ENCODE measurements at regions not wholly inside any gene's neighbourhood (a gene's known extent, or its start where the extent isn't known, plus 50 kb on each side); places are given as distances from the start of the nearest gene placed in this dataset.

DNA sequence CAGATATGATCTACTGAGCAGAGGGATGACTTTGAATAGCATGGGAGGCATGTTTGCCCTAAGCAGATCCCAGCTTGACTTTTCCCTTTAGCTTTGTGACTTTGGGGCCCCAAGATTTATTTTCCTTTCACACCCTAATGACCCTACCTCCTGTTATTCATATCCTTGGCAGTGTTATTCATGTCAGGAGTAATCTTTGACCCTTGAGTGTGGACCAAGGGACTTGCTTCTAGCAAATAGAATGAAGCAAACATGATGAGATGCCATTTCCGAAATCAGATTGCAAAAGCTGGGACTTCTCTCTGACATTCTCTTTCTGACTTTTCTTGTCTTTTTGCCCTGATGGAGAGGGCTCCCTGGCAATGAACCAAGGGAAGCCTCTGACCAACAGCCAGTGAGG, 415.4 kb upstream of the PROK2 start:
- Histone ChIP-seq H3K36me3 (ENCODE audit: control insufficient read depth, insufficient read depth, low read length) (no peaks in the 10 kb centered on the region), H3K4me1 (ENCODE audit: control insufficient read depth, insufficient read depth, low read length) (no peaks in the 10 kb centered on the region; the same call in 1 of the 2 replicates), H3K4me3 (ENCODE audit: low read length) (no peak overlapping the region), H3K27ac (ENCODE audit: low read length) (no peak overlapping the region), H3K27me3 (ENCODE audit: control insufficient read depth, insufficient read depth, low read length) (no peaks in the 10 kb centered on the region), H3K9me3 (ENCODE audit: control insufficient read depth, insufficient read depth, low read length) (no peaks in the 10 kb centered on the region)
- DNase-seq (ENCODE audit: low read depth, low spot score), result no peak
- WGBS (ENCODE audit: insufficient coverage, insufficient read length), result no CpG with 5 or more reads among the region's 1 CpG

DNA sequence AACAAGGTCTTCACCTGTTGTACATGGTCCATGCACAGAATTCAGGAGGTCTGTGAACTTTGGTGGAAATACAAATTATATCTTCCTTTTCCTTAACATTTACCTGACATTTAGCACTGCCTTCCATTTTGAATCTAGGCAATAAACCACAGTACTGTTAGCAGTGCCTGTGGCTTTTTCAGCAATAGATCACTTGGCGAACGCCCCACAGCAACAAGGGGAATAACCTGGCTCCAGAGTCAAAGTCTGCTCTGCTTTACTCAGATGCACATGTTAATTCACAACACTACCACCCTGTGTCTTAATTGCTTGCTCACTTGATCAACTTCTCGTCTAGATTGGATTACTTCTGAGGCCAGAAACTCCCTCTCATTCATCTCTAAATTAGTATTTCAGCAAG, 414.6 kb upstream of the PROK2 start:
- DNase-seq (ENCODE audit: low read depth, low spot score), result no peak
- no CpG with 5 or more reads among the region's 3 CpGs for WGBS (ENCODE audit: insufficient coverage, insufficient read length)
- no peaks in the 10 kb centered on the region for H3K27me3 ChIP-seq (ENCODE audit: control insufficient read depth, insufficient read depth, low read length)
- H3K4me1 ChIP-seq (ENCODE audit: control insufficient read depth, insufficient read depth, low read length), result no peaks in the 10 kb centered on the region; the same call in 1 of the 2 replicates
- no peaks in the 10 kb centered on the region for H3K36me3 ChIP-seq (ENCODE audit: control insufficient read depth, insufficient read depth, low read length)
- H3K27ac ChIP-seq (ENCODE audit: low read length), result no peak overlapping the region
- H3K9me3 ChIP-seq (ENCODE audit: control insufficient read depth, insufficient read depth, low read length), result no peaks in the 10 kb centered on the region
- no peak overlapping the region for H3K4me3 ChIP-seq (ENCODE audit: low read length)

DNA sequence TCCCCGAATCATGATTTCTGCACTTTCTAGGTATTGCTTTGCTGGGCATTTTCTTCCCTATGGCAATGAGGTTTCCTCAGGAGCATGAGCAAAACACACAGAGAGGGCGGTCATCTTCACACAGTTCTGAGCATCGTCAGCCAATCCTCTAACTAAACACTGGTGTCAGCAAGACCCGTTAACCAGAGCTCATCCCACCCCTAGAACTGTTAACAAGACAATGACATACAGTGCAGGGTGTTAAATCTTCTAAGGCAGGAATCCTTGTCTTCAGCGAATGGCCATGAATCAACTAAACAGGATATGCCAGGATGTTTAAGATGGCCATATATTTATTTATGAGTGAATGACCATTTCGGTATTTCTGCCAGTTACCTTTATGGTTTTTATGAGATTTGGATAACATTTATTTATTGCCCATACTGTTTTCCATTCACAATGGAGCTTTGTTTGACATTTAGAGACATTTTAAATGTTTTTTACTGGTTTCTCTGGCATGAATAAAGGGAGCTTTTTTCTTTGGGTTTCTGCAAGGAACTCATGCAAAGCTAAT, 411.5 kb upstream of the PROK2 start:
- no peak overlapping the region for H3K4me3 ChIP-seq (ENCODE audit: low read length)
- no peaks in the 10 kb centered on the region for H3K9me3 ChIP-seq (ENCODE audit: control insufficient read depth, insufficient read depth, low read length)
- no CpG with 5 or more reads among the region's 6 CpGs for WGBS (ENCODE audit: insufficient coverage, insufficient read length)
- H3K27me3 ChIP-seq (ENCODE audit: control insufficient read depth, insufficient read depth, low read length), result no peaks in the 10 kb centered on the region
- DNase-seq (ENCODE audit: low read depth, low spot score), result no peak
- no peaks in the 10 kb centered on the region for H3K4me1 ChIP-seq (ENCODE audit: control insufficient read depth, insufficient read depth, low read length)
- no peaks in the 10 kb centered on the region for H3K36me3 ChIP-seq (ENCODE audit: control insufficient read depth, insufficient read depth, low read length)
- H3K27ac ChIP-seq (ENCODE audit: low read length), result no peak overlapping the region

DNA sequence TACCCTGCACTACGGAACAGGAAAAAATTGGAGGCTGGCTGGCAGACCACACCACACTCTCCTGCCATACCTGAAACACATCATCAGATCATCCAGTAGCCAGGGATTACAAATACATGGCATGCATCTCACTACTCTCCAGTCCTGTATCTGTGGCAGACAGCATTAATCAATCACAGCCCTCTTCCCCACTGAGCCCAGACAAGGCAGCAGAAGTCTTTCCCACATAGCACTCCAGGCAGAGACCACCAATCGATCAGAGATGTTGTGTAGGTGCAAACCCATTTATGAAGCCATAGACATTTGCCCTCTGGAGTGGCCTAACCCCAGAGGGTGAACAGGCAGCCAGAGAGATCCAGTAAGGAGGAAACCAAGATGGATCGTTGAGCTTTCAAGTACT, 410.9 kb upstream of the PROK2 start:
- no peaks in the 10 kb centered on the region for H3K4me1 ChIP-seq (ENCODE audit: control insufficient read depth, insufficient read depth, low read length)
- no peaks in the 10 kb centered on the region for H3K27me3 ChIP-seq (ENCODE audit: control insufficient read depth, insufficient read depth, low read length)
- no CpG with 5 or more reads among the region's 3 CpGs for WGBS (ENCODE audit: insufficient coverage, insufficient read length)
- H3K36me3 ChIP-seq (ENCODE audit: control insufficient read depth, insufficient read depth, low read length), result no peaks in the 10 kb centered on the region
- H3K27ac ChIP-seq (ENCODE audit: low read length), result no peak overlapping the region
- H3K4me3 ChIP-seq (ENCODE audit: low read length), result no peak overlapping the region
- DNase-seq (ENCODE audit: low read depth, low spot score), result no peak
- no peaks in the 10 kb centered on the region for H3K9me3 ChIP-seq (ENCODE audit: control insufficient read depth, insufficient read depth, low read length)

DNA sequence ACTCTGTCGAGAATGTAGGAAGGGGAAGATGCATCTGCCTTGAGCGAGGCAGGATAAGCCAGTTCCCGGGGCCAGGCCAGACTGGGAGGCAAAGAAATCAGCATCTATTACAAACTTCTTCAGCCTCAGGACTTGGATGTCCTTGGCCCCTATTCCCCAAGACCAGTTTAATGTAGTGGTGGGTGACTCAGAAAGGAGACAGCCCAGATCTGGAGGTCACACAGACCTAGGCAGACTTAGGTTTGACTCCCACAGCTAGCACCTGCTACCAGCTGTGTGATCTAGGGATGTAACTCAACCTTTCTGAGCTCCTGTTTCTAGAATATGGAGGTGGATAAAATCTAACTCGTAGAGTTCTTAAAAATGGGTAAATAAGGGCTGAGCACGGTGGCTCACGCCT, 409.5 kb upstream of the PROK2 start:
- no peak for DNase-seq (ENCODE audit: low read depth, low spot score)
- H3K27ac ChIP-seq (ENCODE audit: low read length), result no peak overlapping the region
- no peaks in the 10 kb centered on the region for H3K27me3 ChIP-seq (ENCODE audit: control insufficient read depth, insufficient read depth, low read length)
- H3K9me3 ChIP-seq (ENCODE audit: control insufficient read depth, insufficient read depth, low read length), result no peaks in the 10 kb centered on the region
- H3K4me3 ChIP-seq (ENCODE audit: low read length), result no peak overlapping the region
- H3K36me3 ChIP-seq (ENCODE audit: control insufficient read depth, insufficient read depth, low read length), result no peaks in the 10 kb centered on the region
- WGBS (ENCODE audit: insufficient coverage, insufficient read length), result no CpG with 5 or more reads among the region's 6 CpGs
- no peaks in the 10 kb centered on the region for H3K4me1 ChIP-seq (ENCODE audit: control insufficient read depth, insufficient read depth, low read length)

DNA sequence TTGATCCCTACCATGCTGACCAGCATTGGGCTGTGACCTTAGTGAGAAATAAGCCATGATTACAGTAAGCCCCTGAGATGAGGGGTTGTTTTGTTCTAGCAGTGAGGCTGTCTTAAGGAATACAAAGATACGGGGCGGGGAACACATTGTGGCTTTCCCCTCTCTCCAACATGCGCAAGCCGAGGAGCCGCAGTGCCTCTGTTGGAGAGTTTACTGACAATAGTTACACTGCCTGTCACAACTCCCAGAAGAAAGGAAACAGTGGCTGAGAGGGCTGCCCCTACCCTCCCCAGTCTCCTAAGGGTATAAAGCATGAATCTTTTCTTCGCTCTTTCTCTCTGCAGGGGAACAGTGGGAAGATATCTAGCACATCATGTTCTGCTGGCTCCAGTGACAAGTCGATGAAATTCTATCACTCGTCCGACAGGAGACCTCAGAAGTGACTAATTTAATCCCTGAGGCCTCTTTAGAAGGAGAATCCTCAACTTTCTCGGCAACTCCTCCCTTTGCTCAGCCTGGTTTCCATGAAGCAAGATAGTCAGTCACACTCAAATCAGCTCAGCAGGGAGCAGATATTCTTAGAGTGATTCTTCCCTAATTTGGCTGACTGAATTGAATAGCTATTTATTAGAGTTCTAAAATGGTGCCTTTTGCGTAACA, 409.0 kb upstream of the PROK2 start:
- H3K36me3 ChIP-seq (ENCODE audit: control insufficient read depth, insufficient read depth, low read length), result no peaks in the 10 kb centered on the region
- WGBS (ENCODE audit: insufficient coverage, insufficient read length), result no CpG with 5 or more reads among the region's 11 CpGs
- H3K4me1 ChIP-seq (ENCODE audit: control insufficient read depth, insufficient read depth, low read length), result no peaks in the 10 kb centered on the region
- no peaks in the 10 kb centered on the region for H3K27me3 ChIP-seq (ENCODE audit: control insufficient read depth, insufficient read depth, low read length)
- no peak overlapping the region for H3K27ac ChIP-seq (ENCODE audit: low read length)
- no peak for DNase-seq (ENCODE audit: low read depth, low spot score)
- no peaks in the 10 kb centered on the region for H3K9me3 ChIP-seq (ENCODE audit: control insufficient read depth, insufficient read depth, low read length)
- H3K4me3 ChIP-seq (ENCODE audit: low read length), result no peak overlapping the region

DNA sequence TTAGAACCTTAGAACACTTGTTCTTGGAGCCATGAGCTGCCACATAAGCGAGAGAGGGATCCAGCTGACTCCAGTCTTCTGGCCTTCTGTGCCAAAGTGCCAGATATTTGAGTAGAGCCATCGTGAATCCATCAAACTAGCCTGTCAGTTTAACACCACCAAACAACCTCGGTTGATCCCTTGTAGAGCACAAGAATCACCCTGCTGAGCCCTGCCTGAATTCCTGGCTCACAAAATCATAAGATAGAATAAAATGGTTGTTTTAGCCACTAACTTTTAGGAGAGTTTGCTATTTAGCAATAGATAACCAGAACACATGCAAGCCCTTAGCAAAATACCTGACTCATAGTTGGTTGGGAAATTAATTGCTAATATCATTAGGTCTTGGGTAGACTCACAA, 407.6 kb upstream of the PROK2 start:
- Histone ChIP-seq H3K4me1 (ENCODE audit: control insufficient read depth, insufficient read depth, low read length) (no peaks in the 10 kb centered on the region), H3K4me3 (ENCODE audit: low read length) (no peak overlapping the region), H3K27me3 (ENCODE audit: control insufficient read depth, insufficient read depth, low read length) (no peaks in the 10 kb centered on the region), H3K36me3 (ENCODE audit: control insufficient read depth, insufficient read depth, low read length) (no peaks in the 10 kb centered on the region), H3K27ac (ENCODE audit: low read length) (no peak overlapping the region), H3K9me3 (ENCODE audit: control insufficient read depth, insufficient read depth, low read length) (no peaks in the 10 kb centered on the region)
- no peak for DNase-seq (ENCODE audit: low read depth, low spot score)
- no CpG with 5 or more reads among the region's 3 CpGs for WGBS (ENCODE audit: insufficient coverage, insufficient read length)

DNA sequence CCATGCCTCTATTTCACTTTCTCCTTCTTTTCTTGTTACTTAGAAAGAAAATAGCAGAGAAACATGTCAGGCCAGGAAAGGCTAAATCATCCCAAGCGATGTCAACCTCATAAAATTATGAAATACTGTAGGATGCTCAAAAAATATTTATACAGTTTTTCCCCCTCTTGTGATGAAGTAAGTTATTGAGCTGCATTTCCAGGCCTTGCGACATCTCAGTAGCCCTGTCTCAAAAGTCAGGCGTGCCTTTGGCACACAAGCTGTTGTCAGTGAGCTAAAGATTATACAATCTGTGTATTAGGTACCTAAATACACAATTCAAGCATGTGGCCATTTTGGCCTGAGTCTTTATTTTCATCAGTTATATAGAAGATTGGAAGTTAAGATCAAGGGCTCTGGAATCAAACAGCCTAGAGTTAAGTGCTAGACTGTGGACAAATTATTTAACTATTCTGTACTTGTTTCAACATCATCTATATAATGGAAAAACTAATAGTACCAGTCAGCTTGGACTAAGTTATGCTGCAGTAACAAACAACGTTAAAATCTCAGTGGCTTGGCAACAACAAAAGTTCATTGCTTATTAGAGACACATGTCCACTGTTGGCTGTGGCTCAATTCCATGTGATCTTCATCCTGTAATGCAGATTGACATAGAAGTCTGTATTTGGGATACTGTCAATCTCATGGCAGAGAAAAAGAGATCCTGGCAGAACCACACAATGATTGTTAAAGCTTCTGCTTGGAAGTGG, 406.4 kb upstream of the PROK2 start:
- Histone ChIP-seq H3K4me1 (ENCODE audit: control insufficient read depth, insufficient read depth, low read length) (no peaks in the 10 kb centered on the region), H3K4me3 (ENCODE audit: low read length) (no peak overlapping the region), H3K27ac (ENCODE audit: low read length) (no peak overlapping the region), H3K36me3 (ENCODE audit: control insufficient read depth, insufficient read depth, low read length) (no peaks in the 10 kb centered on the region), H3K27me3 (ENCODE audit: control insufficient read depth, insufficient read depth, low read length) (no peaks in the 10 kb centered on the region), H3K9me3 (ENCODE audit: control insufficient read depth, insufficient read depth, low read length) (no peaks in the 10 kb centered on the region)
- DNase-seq (ENCODE audit: low read depth, low spot score), result no peak
- WGBS (ENCODE audit: insufficient coverage, insufficient read length), result no CpG with 5 or more reads among the region's 4 CpGs

DNA sequence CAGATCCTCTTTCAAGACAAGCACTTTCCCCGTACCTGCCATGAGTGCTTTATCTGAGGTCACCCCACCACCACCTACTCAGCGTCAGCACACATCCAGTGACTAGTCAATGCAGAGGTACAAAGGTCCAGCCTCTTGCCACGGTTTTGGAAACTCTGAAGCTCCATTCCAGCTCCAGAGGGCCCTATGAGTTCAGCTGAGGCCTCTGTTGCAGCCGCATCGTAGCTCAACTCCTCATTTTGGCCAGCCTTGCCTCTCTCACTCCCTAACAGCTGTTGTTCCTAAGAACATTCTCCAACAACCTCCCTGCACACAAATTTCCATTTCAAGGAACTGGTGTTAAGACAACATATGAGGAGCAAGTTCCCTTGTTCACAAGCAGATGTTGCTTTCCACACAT, 405.1 kb upstream of the PROK2 start:
- H3K27me3 ChIP-seq (ENCODE audit: control insufficient read depth, insufficient read depth, low read length), result no peaks in the 10 kb centered on the region
- DNase-seq (ENCODE audit: low read depth, low spot score), result no peak
- H3K4me3 ChIP-seq (ENCODE audit: low read length), result no peak overlapping the region
- no peak overlapping the region for H3K27ac ChIP-seq (ENCODE audit: low read length)
- H3K36me3 ChIP-seq (ENCODE audit: control insufficient read depth, insufficient read depth, low read length), result no peaks in the 10 kb centered on the region
- no peaks in the 10 kb centered on the region for H3K4me1 ChIP-seq (ENCODE audit: control insufficient read depth, insufficient read depth, low read length)
- no CpG with 5 or more reads among the region's 5 CpGs for WGBS (ENCODE audit: insufficient coverage, insufficient read length)
- H3K9me3 ChIP-seq (ENCODE audit: control insufficient read depth, insufficient read depth, low read length), result no peaks in the 10 kb centered on the region

DNA sequence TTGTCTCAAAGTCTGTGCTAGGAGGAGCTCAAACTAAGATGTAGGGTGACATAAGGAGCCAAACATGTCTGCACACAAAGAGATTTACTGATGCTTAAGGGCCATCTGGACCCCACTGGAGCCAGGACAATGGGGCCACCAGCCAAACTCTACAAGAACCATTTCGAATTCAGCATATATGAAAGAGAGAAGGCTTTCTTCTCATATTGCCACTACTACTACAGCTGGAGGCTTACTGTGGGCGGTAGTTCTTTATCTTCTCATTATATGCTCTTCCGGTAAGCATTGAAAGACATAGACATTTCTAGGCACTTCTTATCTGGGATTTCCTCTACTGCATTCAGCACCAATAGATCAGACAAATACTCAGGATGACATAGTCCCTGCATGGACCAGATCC, 404.4 kb upstream of the PROK2 start:
- no peak overlapping the region for H3K27ac ChIP-seq (ENCODE audit: low read length)
- no CpG with 5 or more reads among the region's 3 CpGs for WGBS (ENCODE audit: insufficient coverage, insufficient read length)
- H3K9me3 ChIP-seq (ENCODE audit: control insufficient read depth, insufficient read depth, low read length), result no peaks in the 10 kb centered on the region
- H3K36me3 ChIP-seq (ENCODE audit: control insufficient read depth, insufficient read depth, low read length), result no peaks in the 10 kb centered on the region
- H3K4me3 ChIP-seq (ENCODE audit: low read length), result no peak overlapping the region
- no peaks in the 10 kb centered on the region for H3K27me3 ChIP-seq (ENCODE audit: control insufficient read depth, insufficient read depth, low read length)
- DNase-seq (ENCODE audit: low read depth, low spot score), result no peak
- no peaks in the 10 kb centered on the region for H3K4me1 ChIP-seq (ENCODE audit: control insufficient read depth, insufficient read depth, low read length)

Measured in iPS DF 6.9 (cell line).